ENCODE measurements at regions not wholly inside any gene's neighbourhood (a gene's known extent, or its start where the extent isn't known, plus 50 kb on each side); places are given as distances from the start of the nearest gene placed in this dataset.

GRCh38 chr14:56952766-56953473 lies 142.6 kb upstream of the OTX2 start:
- TF ChIP-seq ZMYM4 (CRISPR knock-in tag; IDR thresholded peaks at IDR 0.05) (no peak), DR1 (CRISPR knock-in tag; IDR thresholded peaks at IDR 0.05) (no peak), EP300 (IDR thresholded peaks at IDR 0.05; ENCODE audit: low read depth in 2 of 2, low read length in 2 of 2) (no peak), EP300 (CRISPR knock-in tag; IDR thresholded peaks at IDR 0.05; ENCODE audit: borderline replicate concordance) (no peak), ZNF337 (CRISPR knock-in tag; IDR thresholded peaks at IDR 0.05; ENCODE audit: borderline replicate concordance, low read depth) (no peak), CC2D1A (CRISPR knock-in tag; IDR thresholded peaks at IDR 0.05) (no peak), ZFP37 (CRISPR knock-in tag; IDR thresholded peaks at IDR 0.05; ENCODE audit: borderline replicate concordance) (no peak), AGO2 (optimal IDR thresholded peaks at IDR 0.05; ENCODE audit: low read depth, low read length) (no peak), ZSCAN5A (CRISPR knock-in tag; IDR thresholded peaks at IDR 0.05; ENCODE audit: borderline replicate concordance) (no peak), ZZZ3 (CRISPR knock-in tag; IDR thresholded peaks at IDR 0.05; ENCODE audit: borderline replicate concordance) (no peak)

Measured in HepG2 (cell line).